HG03378 (cell line): ENCODE measurements at regions not wholly inside any gene's neighbourhood (a gene's known extent, or its start where the extent isn't known, plus 50 kb on each side); places are given as distances from the start of the nearest gene placed in this dataset.

Source experiments
- ATAC-seq: cut with Tn5 transposase; IDR thresholded peaks from one replicate; pipeline ENCODE4 v1.9.1; 2021; ENCODE audit warnings: mild to moderate bottlenecking, moderate library complexity; ENCODE audit not compliant: unreplicated experiment

DNA sequence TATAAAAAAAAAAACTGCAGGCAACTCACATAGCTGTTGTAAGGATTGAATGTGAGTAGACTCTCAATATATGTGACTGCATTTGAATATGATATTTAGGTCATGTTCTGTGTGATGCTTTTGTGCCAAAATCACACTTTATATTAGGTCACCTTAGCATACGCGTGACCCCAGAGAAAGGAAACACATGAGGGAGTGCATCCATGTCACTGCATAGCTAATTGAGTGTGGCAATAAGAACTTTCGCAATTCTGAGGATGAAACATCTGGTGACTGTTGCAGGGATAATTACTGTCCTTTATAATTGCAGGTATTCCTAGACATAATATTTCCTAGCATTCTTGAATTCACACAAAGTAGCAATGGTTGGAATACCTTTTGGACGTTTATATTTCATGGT is 459.5 kb upstream of the KLF4 start:
- no peak for ATAC-seq

DNA sequence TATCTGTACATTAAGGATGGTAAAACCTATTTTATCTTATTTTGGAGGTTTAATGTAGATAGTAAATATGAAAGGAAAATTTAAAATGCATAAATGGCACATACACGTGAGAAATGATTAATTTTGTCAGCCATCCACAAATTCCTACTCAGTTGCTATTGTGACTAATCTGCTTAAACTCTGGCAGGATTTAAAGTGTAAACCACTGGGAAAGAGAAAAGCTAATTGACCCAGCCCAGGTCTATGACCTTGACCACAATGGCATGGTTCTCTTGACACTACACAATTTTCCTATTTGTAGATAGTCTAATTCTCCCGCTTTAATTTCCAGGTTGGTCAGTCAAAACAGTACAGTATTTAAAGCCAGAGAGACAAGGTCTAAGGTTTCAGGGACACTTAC is 459.0 kb upstream of the KLF4 start:
- no peak for ATAC-seq

DNA sequence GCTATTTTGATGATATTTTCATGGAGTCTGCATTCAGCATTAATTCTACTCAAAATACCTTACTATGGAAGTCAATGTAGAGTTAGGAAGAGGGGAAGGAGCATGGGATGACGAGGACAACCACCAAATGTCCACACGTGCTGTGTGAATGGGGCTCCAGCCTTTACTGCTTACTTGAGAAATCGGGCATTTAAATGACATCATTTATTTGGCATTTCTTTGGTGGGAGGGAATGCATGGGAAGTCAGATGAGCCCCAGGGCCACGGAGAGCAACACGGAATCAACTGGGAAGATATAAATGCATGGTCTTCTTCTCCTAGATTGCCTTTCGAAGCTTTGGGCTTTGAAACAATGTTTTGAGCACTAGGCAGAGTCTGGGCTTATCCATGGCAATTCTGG is 458.5 kb upstream of the KLF4 start:
- no peak for ATAC-seq

DNA sequence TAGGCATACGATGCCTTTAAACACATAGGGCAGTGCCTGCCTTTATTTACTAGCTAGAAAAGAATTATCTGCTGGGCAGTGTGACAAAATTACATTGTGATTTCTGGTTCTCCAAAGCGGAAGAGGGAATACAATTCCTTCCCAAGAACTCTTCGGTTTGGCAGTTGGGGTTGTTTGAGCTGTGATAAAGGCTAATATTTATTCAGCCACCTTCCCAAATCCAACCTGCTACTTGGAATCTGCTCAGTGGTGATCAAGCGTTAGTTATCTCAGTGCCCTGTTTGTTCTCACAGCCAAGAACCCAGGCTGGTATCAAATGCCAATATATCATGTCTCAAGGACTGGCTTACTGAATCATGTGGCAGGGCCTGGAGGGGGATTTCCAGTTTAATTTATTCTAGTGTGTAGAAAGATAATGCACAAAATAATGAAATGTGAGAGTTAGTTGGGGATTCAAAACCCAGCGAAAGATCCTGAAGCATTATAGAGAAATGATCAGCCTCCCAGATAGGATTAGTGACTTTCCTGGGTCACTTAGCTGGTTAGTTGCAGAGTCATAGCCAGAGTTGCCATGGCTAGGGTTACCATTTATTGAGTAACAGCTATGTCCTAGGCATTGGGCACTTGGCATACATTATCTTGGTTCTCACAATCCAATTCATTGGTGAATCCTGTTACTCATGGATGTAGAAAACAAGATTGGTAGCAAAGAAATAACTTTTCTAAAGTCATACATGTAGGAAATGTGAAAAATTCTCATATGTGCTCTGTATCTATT is 457.0 kb upstream of the KLF4 start:
- no peak for ATAC-seq

DNA sequence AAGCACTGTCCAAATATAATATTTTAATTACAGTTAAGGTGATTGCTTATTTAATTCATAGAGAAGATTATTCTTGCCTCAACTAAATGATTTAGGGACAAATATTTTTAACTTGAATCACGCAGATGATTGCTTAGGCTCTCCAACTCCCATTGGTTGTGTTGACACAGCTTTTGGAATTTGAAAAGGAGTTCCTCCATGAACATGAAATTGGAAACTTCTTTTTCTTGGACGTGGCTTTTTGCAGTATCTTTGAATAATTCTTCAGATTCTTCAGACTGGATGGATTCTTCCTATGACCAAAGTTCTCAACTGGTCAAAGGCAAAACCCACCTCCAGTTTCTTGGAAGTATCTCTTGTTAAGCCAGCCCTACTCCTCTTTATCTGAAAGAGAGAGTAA is 456.4 kb upstream of the KLF4 start:
- no peak for ATAC-seq

DNA sequence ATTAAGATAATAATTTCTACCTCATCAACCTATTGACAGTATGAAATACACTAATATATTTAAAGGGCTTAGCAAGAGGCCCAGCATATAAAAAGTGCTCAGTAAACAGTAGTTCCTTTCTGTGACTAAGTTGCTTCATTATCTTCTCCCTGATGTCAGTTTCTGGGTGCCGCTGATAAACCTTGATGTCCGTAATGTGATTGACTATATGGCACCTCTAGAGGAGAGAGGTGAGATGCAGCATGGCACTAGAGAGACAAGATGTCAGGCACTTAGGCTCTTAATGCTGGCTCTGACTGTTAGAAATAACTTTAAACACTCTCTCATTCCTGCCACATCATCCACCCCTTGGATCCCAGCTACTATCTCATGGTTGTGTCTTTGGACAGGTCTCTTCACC is 455.9 kb upstream of the KLF4 start:
- no peak for ATAC-seq

DNA sequence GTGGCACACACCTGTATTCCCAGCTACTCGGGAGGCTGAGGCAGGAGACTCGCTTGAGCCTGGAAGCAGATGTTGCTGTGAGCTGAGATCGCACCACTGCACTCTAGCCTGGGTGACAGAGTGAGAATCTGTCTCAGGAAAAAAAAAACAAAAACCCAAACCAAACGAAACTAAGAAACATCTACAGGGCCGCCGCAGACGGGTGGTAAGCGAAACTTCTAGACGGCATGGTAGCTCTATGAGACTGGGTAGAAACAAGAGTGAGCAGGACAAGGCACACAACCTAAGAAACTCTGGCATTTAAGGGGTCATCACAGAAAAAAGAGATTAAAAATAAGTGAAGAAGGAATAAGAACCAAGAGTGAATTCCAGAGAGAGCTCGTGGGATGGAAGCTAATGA is 454.8 kb upstream of the KLF4 start:
- no peak for ATAC-seq

DNA sequence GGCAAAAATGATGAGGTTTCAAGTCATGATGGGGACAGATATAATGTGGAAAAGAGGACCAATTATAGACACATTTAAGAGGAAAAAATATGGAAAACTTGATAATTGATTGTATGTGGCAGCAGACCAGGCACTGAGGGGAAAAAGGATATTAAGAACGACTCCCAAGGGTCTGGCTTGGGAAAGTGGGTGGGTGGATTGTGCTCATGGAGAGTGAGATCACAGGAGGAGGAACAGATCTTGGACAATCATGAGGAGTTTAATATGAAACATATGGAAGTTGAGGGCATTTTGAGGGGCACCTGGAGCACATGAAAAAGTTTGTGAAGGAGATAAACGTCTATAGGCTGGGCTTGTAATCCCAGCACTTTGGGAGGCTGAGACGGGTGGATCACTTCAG is 454.3 kb upstream of the KLF4 start:
- ATAC-seq: no peak

DNA sequence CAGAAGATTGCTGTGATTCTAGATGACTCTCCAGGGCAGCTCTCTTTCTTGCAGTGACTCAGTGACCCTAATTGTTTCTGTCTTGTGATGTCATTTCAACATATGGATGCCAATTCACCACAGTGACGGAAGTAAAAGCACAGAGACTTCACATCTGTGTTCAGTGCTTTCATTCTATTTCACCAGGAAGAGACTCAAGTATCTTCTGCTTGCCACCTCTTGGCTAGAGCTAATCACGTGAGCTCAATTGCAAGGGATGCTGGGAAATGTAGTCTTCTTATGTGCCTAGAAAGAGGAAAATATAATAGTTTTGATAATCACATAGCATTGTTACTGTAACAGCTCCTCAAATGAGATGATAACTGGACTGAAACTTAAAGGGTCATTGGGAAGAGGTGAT is 453.3 kb upstream of the KLF4 start:
- ATAC-seq: no peak

DNA sequence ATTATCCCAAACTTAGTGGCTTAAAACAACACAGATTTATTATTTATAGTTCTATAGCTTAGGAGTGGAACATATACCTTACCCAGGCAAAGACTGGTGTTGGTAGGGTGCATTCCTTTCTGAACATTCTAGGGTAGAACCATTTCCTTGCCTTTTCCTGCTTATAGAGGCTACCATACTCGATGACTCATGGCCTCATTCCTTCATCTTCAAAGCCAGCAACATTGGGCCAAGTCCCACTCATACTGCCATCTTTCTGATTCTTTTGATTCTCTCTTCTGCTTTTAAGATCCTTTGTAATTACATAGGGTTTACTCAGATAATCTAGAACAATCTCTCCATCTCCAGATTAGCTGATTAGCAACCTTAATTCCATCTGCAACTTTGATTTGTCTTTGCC is 452.7 kb upstream of the KLF4 start:
- ATAC-seq: no peak

DNA sequence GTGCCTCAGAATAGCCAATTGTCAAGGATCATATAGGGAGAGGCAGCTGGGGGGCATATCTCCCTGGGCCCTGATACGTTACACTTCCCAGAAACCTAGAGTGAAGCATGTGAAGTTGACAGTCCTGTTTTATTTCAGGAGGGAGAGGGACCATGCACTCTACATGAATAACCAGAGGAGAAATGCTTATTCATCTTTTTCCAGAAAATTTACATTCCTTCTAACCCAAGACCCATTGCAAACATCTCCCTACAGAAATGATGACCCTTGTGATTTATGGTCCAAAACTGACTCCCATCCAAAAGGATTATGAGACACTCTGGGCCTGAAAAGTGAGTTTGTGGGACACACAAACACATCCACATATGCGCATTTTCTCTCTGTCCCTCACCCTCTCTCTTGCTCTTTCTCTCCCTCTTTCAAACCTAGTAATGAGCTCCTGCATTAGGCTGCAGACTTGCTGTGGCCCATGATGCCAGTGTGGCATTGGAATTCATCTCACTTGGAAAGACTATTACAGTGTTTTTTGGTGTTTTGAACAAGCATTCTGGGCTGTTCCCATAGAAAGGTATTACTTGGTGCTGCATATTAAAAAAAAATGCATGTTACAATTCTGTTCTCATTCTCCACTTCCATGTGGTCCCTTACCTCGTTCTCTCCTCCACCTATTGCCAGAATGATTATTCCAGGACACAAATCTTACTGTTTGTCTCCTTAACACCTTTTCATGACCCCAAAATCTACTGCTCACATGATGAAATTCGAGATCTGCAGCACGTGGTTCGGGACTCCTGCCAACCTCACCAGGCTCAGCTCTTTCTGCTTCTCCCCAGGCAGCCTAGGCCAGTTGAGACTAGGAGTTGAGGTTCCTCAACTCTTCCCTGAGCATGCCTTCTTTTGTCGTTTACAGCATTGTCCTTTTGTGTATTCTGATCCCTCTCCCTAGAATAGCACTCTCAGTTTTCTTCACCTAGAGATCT is 451.3 kb upstream of the KLF4 start:
- ATAC-seq: no peak

DNA sequence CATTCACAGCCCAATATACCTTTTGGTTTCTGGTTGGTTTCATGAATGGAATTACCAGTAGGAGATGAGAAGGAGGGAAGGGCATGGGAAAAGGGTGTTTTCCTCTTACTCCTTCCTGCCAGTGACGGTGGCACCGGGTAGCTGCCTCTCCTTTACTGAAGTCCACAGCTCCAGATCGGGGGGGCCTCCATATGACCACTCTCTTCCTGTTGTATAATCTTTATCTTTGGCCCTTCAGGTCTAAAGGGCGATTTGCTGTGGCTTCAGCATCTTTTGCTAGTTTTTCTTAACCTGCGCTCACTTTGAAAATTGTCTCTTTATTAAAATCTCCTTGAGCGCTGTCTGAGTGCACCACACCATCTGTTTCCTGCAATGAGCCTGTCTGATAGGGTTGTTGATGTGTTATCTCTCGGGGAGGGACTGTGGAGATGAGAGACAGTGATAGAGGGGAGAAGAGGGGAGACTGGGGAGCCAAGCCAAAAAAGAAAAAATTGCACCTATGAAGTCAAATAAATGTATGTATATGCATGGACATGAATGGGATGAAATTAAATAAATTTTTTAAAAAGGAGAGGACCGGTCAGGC is 449.3 kb upstream of the KLF4 start:
- ATAC-seq: no peak

DNA sequence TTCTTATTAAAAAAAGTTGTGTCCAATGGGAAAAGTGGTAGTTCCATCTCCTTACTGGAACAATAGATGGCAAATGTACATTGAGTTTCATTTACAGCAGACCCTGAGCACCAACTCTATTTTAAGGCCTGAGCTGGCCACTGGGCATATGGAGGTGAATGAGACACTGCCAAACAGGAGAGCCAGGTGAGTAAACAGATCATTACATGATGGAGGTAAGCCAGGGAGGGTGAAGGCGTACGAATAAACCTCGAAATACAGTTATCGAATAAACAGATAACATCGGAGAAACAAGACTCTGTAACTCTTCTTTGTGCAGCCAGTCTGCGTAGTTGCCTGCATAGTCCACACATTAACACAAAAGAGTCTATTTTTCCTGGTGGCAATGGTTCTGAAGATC is 446.4 kb upstream of the KLF4 start:
- no peak for ATAC-seq

DNA sequence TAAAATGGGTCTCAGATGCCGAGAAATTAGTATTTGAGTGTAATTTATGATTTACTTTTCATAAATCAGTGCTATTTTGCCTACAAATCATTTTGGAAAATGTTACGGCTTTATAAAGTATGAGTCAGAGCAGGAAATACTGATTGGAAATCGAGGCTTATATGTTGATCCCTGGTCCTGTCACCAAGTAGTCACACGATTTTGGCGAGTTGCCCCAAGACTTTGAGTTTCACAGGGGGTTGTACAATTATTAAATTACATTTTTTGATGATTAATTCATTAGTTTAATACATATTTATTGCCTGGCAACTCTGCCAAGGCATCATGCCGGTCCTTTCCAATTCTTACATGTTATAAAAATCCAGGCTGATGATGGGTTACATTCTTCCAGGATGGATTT is 443.9 kb upstream of the KLF4 start:
- no peak for ATAC-seq

DNA sequence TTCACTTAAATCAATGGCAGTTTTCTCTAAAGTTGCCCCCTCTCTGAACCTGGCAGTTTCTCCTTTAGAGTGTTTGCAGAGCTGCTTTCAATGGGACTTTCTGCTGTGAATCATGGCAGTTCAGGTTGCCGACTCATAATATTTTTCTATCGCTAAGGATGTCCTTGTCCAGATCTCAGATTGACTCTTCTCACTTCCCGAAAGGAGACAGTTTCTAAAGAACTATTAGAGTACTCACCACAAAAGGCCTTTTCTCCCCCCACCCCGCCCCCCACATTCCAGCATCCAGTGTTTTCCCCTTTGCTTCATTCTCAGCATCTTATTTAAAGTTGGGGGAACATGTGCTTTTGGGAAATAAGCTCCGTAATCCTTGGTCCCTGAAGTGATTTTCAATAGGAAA is 443.5 kb upstream of the KLF4 start:
- no peak for ATAC-seq

DNA sequence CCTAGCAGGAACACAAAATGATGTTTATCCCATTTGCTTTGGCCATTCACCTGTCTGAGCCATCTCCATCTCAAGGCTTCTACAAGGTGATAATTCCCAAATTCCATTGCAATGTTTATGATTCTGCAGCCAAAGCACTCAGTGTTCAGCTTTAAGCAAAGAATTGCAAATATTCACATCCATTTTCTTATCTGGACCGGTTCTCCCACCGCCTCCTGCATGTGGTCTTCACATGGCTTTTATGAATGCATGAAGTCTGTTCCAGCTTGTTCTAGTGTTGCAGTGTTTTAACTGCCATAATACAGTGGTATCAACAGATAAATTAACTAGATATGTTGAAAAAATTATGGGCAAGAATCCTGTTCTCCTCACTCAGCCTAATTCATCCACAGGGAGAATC is 443.0 kb upstream of the KLF4 start:
- ATAC-seq: no peak

DNA sequence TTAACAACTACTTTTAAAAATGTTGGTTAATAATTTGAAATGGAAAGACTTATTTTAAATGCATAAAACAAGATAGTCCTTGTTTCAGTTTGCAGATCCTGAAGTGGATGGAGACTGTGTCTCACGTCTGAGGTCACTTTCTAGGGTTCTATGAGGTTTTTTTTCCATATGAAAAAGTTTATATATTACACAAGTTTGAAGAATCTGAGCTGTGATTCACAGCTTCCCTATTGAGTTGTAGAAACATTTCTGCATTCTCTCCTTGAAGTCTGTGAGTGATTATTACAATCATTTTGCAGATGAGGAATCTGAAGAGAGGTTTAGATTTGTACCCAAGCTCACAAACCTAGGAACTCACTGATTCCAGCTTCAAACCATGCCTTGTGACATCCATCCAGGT is 442.5 kb upstream of the KLF4 start:
- ATAC-seq: no peak

DNA sequence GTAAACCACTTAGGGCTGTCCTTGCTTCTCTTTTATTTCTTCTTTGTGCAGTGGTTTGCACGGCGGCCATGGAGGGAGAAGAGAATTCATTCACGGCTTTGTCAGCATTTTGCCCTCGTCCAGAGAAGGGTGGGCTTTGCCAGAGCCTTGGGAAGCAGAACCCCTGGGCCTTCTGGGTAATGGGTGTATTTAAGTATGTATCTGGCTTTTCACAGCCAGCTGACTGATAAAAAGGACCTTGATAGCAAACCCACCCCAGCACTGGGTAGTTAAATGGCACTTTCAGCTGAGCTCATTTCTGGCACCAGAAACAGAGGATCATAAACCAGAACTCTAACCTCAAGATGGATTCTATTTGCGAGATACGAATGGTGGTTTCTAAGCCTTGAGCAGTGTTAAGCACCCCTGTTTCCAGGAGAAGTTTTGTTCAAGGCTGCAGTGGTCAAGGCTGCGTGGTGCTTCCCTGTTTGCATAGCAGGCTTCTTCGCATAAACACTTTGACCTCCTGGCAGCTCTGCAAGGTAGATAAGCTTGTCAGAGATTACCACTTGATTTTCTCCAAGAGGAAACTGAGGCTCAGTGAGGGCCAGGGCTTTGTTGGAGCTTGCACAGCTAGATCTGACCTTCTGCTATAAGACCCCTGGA is 441.6 kb upstream of the KLF4 start:
- ATAC-seq: no peak

DNA sequence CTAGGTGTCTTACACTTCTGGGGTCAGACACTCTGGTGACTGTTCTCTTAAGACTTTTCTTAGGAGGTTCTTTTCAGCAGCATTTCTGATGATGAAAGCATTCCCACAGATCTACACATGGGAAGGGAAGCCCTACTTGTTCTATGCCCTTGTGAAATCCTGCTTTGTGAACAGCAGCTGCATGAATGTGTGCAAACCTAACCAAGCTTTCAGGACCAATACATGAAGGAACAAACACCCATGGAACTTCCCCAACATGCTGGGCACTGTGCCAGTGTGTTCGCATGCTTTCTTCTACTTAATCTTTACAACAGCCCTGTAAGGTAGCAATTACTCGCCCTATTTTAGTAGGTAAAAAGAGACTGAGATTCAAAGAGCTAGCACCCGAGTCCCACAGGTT is 439.9 kb upstream of the KLF4 start:
- no peak for ATAC-seq

DNA sequence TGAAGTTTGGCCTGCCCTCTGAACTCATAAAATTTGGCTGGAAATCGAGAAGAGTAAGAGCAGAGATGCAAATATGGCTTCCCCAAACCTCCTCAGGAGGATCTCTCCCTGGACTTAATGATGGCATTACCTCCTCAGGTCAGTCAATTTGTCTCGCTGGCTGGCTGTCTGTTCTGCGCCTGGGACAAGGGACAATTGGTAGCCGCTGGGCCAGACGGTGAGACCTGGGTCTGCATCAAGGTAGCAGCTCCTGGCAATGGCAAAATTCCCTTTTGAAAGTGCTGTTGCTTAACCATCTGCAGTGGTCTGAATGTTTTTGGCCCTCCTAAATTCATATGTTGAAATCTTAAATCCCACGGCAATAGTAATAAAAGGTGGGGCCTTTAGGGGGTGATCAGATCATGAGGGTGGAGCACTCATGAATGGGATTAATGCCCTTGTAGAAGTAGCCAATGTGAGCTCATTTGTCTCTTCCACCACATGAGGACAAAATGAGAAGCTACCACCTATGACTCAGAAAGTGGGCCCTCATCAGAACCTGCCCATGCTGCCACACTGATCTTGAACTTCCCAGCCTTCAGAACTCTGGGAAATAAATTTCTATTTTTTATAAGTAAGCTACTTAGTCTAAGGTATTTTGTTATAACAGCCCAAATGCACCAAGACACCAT is 439.3 kb upstream of the KLF4 start:
- ATAC-seq: no peak

DNA sequence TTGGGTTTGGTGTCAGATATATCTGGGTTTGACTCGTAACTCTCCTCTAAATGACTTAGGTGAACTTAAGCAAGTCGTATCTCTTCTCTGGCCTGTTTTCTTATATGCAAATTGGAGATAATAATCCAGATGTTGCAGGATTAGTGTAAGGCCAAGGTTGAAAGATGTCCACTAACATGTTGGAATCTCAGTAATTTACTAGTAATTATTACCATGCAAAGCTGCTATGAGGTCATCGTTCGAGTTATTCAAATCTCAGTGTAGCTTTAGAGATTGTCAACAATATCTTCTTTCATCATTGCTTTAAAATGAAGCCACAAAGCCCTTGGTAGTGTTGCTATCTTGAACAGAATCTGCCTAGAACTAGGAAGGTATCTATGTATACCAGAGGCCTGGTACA is 437.7 kb upstream of the KLF4 start:
- no peak for ATAC-seq
